Gastroesophageal sphincter (tissue), 3 donors: ENCODE measurements at regions not wholly inside any gene's neighbourhood (a gene's known extent, or its start where the extent isn't known, plus 50 kb on each side); places are given as distances from the start of the nearest gene placed in this dataset.

Experiments
- CTCF ChIP-seq, 4 experiments: fragments of 200-600 bp in 2 of 4; fragments of 450-650 bp in 2 of 4; sonication (generic) in 1 of 4; IDR thresholded peaks; one replicate each; pipeline ENCODE4 v1.5.1; 2017 to 2019; ENCODE audit warnings: antibody characterized with exemption in 4 of 4, mild to moderate bottlenecking in 2 of 4, moderate library complexity in 2 of 4
- EP300 ChIP-seq: sonication (generic); formaldehyde crosslinking; IDR thresholded peaks from one replicate; pipeline ENCODE4 v1.6.1; 2017; ENCODE audit warnings: antibody characterized with exemption, mild to moderate bottlenecking
- POLR2A ChIP-seq, 2 donors: fragments of 450-650 bp; IDR thresholded peaks; one replicate each; pipeline ENCODE4 v1.6.1; 2017; ENCODE audit warnings: antibody characterized with exemption in 2 of 2, mild to moderate bottlenecking in 2 of 2, moderate library complexity in 1 of 2
- POLR2AphosphoS5 ChIP-seq: sonication (generic); formaldehyde crosslinking; IDR thresholded peaks from one replicate; pipeline ENCODE4 v1.6.1; 2017; ENCODE audit warnings: antibody characterized with exemption

GRCh38 chr17:72068643-72069042, 52.2 kb upstream of the SOX9 start:
- TF ChIP-seq CTCF (IDR thresholded peaks at IDR 0.05) (no peak), POLR2AphosphoS5 (no peak), POLR2A (IDR thresholded peaks at IDR 0.05) (no peak), EP300 (no peak)
